Limb (tissue), 2 donors: ENCODE measurements at regions not wholly inside any gene's neighbourhood (a gene's known extent, or its start where the extent isn't known, plus 50 kb on each side); places are given as distances from the start of the nearest gene placed in this dataset.

ENCODE experiments used
- DNase-seq, 2 donors: peaks; one replicate each; pipeline ENCODE4 v3.0.0-alpha.2; 2016; ENCODE audit errors: extremely low spot score in 2 of 2

DNA sequence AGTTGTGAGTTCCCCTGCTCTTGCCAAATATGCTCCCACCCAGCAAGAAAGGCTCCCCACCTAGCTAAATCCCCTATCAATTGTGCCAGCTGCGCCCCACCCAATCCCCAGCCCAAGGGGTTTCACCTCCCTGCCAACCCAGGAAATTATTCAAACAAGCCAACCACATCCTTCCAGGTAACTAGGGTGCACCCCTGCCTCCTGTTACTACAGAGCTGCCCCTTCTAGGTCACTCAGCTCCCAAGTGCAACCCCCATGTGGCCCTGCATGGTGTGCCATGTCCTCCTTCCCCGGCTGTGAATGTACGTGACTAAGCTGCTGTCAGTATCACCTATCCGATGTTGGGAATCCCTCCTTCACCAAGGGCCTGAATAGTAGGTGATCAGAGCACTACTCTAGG is 91.2 kb upstream of the LDAH start:
- no peak for DNase-seq

DNA sequence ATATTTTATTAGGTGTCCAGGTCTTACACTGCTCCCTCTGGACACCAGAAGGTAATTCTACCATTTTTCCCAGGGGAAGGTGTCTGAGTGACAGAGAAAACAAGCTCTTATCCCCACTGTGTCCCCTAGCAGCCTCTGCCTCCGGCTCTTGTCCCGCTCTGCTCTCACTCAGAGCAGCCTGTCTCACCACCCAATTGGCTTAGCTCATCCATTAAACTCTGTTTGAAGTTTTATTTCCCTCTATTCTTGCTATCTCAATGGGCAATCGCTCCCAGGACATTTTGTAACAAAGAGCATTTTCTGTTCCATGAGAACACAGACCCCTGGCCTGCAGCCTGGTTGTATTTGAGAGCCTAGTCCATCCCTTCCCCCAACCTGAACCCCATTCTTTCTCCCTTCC is 90.6 kb upstream of the LDAH start:
- no peak for DNase-seq

DNA sequence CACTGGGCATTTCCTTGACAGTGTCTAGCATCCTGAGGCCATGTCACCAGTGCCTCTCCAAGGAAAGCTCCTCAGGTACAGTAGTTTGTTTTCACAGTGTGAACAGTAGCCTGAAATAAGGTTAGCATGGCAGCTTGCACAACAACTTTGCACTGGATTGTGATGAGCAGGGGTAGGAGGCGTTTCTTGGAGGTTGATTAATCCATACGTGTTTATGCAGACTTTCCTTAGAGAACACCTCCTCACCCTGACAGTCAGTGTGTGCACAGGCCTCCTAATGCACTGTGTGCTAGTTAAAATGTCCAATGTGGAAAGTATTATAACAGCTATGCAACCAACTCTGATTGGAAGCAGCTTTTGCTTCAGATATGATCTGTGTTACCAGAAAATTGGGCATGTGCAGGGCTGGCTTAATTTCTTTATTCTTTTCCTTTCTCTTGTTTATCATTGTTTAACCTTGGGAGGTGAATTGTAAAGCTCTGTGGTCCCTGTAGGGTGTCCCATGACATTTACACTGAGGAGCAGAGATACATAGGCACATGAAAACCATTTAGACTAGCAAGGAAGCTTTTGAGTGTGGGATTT is 77.2 kb upstream of the LDAH start:
- DNase-seq = no peak

DNA sequence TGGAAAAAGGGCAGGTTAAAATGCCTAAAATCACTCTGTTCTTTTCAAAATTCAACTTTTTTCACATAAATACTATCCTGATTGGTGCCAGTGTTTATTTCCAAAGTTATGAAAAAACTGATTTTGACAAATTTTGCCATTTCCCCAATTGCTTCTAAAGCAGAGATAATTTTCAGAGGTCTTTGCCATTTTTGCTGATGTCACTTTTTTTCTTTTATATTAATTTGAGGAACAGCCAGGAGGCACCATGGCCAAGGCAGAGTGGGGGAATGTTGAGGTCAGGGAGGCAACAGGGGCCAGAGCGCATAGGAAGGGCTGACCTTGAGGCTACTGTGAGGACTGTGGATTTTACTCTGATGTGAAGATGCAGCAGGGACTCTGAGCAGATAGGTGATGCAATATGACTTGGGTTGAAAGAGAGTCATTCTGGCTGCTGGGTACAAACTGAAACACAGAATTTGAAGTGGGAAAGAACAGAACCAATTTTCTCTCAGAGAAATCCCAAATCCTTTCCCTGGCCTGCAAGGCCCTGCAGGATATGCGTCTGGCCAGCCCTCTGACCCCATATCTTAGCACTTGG is 75.1 kb upstream of the LDAH start:
- DNase-seq = no peak

DNA sequence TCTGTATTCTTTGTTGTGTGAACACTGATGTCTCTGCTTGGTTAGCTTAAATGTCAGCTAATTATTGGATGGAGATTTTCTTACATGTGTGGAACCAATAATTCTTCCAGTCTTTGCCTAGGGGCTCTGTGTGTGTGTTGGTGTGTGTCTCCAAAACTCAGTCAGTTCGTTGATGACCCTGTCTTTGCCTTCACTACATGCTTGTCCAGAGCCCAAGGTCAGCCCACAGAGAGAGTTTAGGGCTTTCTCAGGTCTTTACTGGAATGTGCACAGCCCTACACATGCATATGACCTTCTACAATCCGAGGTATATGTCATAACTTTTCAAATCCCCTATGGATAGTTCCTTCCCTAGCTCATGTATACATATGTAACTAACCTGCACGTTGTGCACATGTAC is 74.1 kb upstream of the LDAH start:
- DNase-seq = no peak

DNA sequence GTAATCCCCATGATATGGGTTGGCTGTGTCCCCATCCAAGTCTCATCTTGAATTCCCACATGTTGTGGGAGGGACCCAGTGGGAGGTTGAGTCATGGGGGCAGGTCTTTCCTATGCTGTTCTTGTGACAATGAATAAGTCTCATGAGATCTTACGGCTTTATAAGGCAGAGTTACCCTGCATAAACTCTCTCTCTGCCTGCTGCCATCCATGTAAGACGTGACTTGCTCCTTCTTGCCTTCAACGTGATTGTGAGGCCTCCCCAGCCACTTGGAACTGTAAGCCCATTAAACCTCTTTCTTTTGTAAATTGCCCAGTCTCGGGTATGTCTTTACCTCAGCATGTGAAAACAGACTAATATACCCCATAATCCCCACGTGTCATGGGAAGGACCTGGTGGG is 61.9 kb upstream of the LDAH start:
- DNase-seq = no peak

DNA sequence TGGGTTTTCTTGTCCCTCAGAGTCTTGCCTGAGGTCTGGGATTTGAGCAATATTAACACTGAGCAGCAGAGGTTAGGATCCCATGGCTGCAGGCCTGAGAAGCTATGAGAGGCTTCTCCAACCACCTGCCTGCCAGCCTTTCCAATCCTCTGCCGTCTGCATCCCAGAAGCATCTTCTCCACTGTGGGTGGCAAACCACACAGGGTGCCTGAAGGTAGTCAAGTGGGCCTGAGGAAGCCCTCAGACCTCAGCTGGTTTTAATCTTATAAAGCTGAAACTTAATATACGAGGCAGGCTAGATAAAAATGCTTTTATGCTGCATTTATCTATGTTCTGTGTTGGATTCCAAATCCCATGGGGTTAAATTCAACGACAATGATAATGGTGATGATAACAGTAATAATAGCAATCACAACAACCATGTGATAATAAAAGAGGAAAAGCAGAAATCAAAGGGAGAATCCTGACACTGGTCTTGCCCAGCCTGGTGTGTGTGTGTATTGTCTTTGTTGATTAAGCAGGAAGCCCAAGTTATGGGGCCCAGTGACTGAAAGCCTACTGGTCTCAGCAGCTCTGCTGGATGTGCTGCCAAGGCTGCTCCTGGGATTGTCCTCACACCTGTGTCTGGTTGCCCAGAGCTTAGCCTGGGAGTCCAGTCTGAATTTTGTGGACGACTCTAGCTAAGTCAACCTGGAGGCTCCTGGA is 59.7 kb upstream of the LDAH start:
- DNase-seq = no peak

DNA sequence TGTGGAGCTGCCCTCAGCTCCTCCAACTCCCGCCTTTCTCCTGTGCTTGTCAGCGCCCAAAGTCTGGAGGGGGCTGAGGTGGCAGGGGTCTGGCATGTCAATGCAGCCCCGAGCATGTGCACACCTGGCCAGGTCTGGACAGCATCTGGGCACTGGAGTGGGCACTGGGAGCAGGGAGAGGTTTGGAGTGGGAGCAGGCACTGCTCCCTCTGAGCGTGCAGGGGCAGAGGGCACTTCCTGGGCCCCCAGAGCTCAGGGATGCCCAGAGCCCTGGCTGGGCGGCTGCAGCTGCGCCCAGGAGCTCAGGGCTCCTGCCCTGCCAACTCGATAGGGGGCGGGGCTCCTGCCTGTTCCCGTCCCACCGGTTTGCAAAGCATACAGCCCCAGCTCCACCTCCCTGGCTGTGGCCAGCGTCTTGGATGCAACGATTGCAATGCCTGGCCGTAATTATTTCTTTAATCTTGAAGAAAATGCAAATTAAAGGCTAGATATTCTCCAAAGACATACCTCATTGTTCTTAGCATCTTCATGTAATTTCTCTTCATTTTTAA is 57.4 kb upstream of the LDAH start:
- no peak for DNase-seq

DNA sequence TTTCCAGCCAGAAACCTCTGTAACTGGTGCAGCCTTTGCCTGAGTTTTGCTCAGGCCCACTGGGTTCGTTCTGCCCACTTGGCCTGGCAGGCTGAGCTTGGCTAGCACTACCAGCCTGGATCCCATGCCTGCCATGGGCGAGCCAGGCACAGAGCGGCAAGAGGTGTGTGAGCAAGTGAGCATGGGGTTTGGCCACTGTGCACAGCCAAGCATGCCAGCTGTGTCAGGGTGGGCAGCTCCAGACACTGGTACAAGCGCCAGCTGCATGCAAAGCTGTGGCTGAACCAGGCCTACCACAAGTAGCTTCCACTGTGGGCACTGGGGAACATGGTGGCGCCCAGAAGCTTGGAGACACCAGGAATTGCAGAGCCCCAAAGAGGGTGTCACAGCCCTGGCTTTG is 56.3 kb upstream of the LDAH start:
- DNase-seq = no peak

DNA sequence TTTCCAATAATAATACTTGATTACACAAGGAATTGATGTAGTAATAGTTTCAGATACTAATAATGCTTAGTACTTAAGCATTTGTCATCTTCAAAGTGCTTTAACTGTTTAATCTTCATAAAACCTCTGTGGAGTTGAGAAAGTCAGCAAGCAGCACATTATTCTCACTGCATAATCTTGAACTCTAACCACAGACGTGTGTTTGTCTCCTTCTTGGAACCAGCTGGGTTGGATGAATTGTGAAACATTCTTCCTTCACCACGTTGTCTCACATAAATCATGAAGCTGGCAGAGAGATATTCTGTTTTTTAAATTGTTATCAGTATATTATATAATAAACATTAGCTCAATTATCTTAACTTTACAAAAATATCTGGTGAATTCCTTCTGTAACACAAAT is 55.1 kb upstream of the LDAH start:
- DNase-seq = no peak
